Endothelial cell of umbilical vein (primary cell): ENCODE measurements at regions not wholly inside any gene's neighbourhood (a gene's known extent, or its start where the extent isn't known, plus 50 kb on each side); places are given as distances from the start of the nearest gene placed in this dataset.

Experiments
- POLR2A ChIP-seq: IDR thresholded peaks from 2 replicates; pipeline ENCODE4 v1.6.1; 2012; ENCODE audit warnings: low read depth, mild to moderate bottlenecking, control low read depth, low read length
- TF ChIP-seq, protein P1 (sequence below), 2 donors: IDR thresholded peaks; 1 replicate in 1 of 2; 2 replicates in 1 of 2; pipeline ENCODE4 v1.5.1; 2011; ENCODE audit warnings: low read length in 2 of 2, mild to moderate bottlenecking in 2 of 2, moderate library complexity in 2 of 2, control low read depth in 1 of 2, inconsistent platforms in 1 of 2, low read depth in 1 of 2; ENCODE audit not compliant: insufficient read depth in 1 of 2; ENCODE audit errors: extremely low read depth in 1 of 2

DNA sequence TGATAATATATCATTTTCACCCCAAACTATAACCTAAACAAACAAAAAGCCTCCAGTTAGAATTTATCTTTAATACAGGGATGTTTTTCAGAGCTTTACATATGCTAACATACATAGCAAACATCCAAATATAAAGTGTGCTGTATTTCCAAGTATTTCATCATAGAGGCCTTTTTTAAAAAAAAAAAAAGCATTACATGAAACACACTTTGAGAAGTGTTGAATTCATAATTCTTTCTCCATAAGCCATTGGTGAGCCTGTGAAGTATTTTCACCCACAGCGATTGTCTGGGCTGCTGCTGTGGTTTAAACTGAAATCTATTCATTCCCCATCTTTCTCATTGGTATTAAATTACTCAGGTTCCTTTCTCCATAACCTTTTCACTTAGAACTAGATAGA lies 503.4 kb upstream of the CDH8 start:
- TF ChIP-seq, protein P1, sequence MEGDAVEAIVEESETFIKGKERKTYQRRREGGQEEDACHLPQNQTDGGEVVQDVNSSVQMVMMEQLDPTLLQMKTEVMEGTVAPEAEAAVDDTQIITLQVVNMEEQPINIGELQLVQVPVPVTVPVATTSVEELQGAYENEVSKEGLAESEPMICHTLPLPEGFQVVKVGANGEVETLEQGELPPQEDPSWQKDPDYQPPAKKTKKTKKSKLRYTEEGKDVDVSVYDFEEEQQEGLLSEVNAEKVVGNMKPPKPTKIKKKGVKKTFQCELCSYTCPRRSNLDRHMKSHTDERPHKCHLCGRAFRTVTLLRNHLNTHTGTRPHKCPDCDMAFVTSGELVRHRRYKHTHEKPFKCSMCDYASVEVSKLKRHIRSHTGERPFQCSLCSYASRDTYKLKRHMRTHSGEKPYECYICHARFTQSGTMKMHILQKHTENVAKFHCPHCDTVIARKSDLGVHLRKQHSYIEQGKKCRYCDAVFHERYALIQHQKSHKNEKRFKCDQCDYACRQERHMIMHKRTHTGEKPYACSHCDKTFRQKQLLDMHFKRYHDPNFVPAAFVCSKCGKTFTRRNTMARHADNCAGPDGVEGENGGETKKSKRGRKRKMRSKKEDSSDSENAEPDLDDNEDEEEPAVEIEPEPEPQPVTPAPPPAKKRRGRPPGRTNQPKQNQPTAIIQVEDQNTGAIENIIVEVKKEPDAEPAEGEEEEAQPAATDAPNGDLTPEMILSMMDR (IDR thresholded peaks at IDR 0.05; ENCODE audit: extremely low read depth in 1 of 2, insufficient read depth in 1 of 2, low read depth in 1 of 2, low read length in 2 of 2) = no peak
- no peak for TF ChIP-seq POLR2A
